Astrocyte (in vitro differentiated cells and primary cell): ENCODE measurements at regions not wholly inside any gene's neighbourhood (a gene's known extent, or its start where the extent isn't known, plus 50 kb on each side); places are given as distances from the start of the nearest gene placed in this dataset.

Experiments
- DNase-seq: peaks from one replicate; pipeline ENCODE4 v3.0.0-alpha.2; 2010; ENCODE audit warnings: low read depth
- FAIRE-seq: peaks from 2 replicates; lab custom pipeline; 2011; peaks lifted over from hg19 to GRCh38; lab: Jason Lieb, UNC
- H2AFZ ChIP-seq: 2 replicates; pipeline ENCODE4 v1.6.0; 2012; ENCODE audit warnings: low read depth, low read length, inconsistent platforms
- H3K27ac ChIP-seq: 2 replicates; pipeline ENCODE4 v1.5.1; 2011; ENCODE audit warnings: low read depth, low read length, inconsistent platforms
- H3K27me3 ChIP-seq: 2 replicates; pipeline ENCODE4 v1.6.0; 2011; ENCODE audit warnings: low read length, inconsistent platforms; ENCODE audit not compliant: insufficient read depth
- H3K36me3 ChIP-seq: 2 replicates; pipeline ENCODE4 v1.5.1; 2011; ENCODE audit warnings: low read length, inconsistent platforms; ENCODE audit not compliant: insufficient read depth
- H3K4me1 ChIP-seq: 2 replicates; pipeline ENCODE4 v1.5.1; 2011; ENCODE audit warnings: low read length, inconsistent platforms; ENCODE audit not compliant: insufficient read depth
- H3K4me2 ChIP-seq: 2 replicates; pipeline ENCODE4 v1.6.0; 2012; ENCODE audit warnings: low read length, inconsistent platforms
- H3K4me3 ChIP-seq: 2 replicates; pipeline ENCODE4 v1.5.1; 2011; ENCODE audit warnings: low read depth, mild to moderate bottlenecking, low read length, inconsistent platforms; ENCODE audit not compliant: insufficient read depth
- H3K79me2 ChIP-seq: 2 replicates; pipeline ENCODE4 v1.6.0; 2012; ENCODE audit warnings: mild to moderate bottlenecking, low read length, inconsistent platforms; ENCODE audit not compliant: insufficient read depth
- H3K9ac ChIP-seq: 2 replicates; pipeline ENCODE4 v1.6.0; 2012; ENCODE audit warnings: mild to moderate bottlenecking, low read length, inconsistent platforms
- H3K9me3 ChIP-seq: 2 replicates; pipeline ENCODE4 v1.5.1; 2012; ENCODE audit warnings: low read depth, mild to moderate bottlenecking, low read length, inconsistent platforms; ENCODE audit not compliant: insufficient read depth
- H4K20me1 ChIP-seq: 2 replicates; pipeline ENCODE4 v1.6.0; 2012; ENCODE audit warnings: low read length, inconsistent platforms; ENCODE audit not compliant: insufficient read depth
- H3K27ac Mint-ChIP-seq: one replicate; pipeline ENCODE4 v1.8.0; 2021; ENCODE audit warnings: mild to moderate bottlenecking, mixed read lengths; ENCODE audit not compliant: unreplicated experiment
- H3K27me3 Mint-ChIP-seq: one replicate; pipeline ENCODE4 v1.8.0; 2021; ENCODE audit warnings: low read depth, mixed read lengths; ENCODE audit not compliant: unreplicated experiment
- H3K36me3 Mint-ChIP-seq: one replicate; pipeline ENCODE4 v1.8.0; 2021; ENCODE audit warnings: low read depth, mixed read lengths; ENCODE audit not compliant: unreplicated experiment
- H3K4me1 Mint-ChIP-seq: one replicate; pipeline ENCODE4 v1.8.0; 2021; ENCODE audit warnings: low read depth, mixed read lengths; ENCODE audit not compliant: unreplicated experiment
- H3K4me3 Mint-ChIP-seq: one replicate; pipeline ENCODE4 v1.8.0; 2021; ENCODE audit warnings: mild to moderate bottlenecking, moderate library complexity, mixed read lengths; ENCODE audit not compliant: unreplicated experiment
- H3K9me3 Mint-ChIP-seq: one replicate; pipeline ENCODE4 v1.8.0; 2021; ENCODE audit warnings: mild to moderate bottlenecking, mixed read lengths; ENCODE audit not compliant: unreplicated experiment
- CTCF ChIP-seq: IDR thresholded peaks from 2 replicates; pipeline ENCODE4 v1.5.1; 2011; ENCODE audit warnings: low read depth, mild to moderate bottlenecking, inconsistent platforms, low read length, moderate library complexity; ENCODE audit not compliant: insufficient read depth
- EZH2 ChIP-seq: IDR thresholded peaks from 2 replicates; pipeline ENCODE4 v1.6.1; 2012; ENCODE audit warnings: mild to moderate bottlenecking, low read length, inconsistent platforms; ENCODE audit not compliant: insufficient read depth

- H3K79me2 ChIP-seq = no peaks in the 10 kb centered on the region
- no peak overlapping the region for H2AFZ ChIP-seq
- H3K4me3 ChIP-seq = no peak overlapping the region
- TF ChIP-seq CTCF (no peak), EZH2 (no peak)
- no peak overlapping the region for H3K4me2 ChIP-seq
- Mint-ChIP-seq H3K9me3 (no peaks in the 10 kb centered on the region), H3K27me3 (peaks cover 49% of the 10 kb centered on the region), H3K4me1 (no peaks in the 10 kb centered on the region), H3K27ac (no peak overlapping the region), H3K4me3 (no peak overlapping the region), H3K36me3 (no peaks in the 10 kb centered on the region)
- no peaks in the 10 kb centered on the region for H3K4me1 ChIP-seq
- DNase-seq (no peak), FAIRE-seq (no peak)
- no peaks in the 10 kb centered on the region for H3K9me3 ChIP-seq
- no peaks in the 10 kb centered on the region for H3K36me3 ChIP-seq
- no peak overlapping the region for H3K9ac ChIP-seq
- H3K27ac ChIP-seq = no peak overlapping the region
- H3K27me3 ChIP-seq = no peaks in the 10 kb centered on the region
- H4K20me1 ChIP-seq = no peaks in the 10 kb centered on the region
These were observed 241.1 kb downstream of the NPHP4 start for GRCh38 chr1:5751163-5751540.

GRCh38 chr1:5750186-5751162, 241.8 kb downstream of the NPHP4 start:
- H4K20me1 ChIP-seq = no peaks in the 10 kb centered on the region
- Mint-ChIP-seq H3K4me3 (no peak overlapping the region), H3K9me3 (no peaks in the 10 kb centered on the region), H3K27ac (no peak overlapping the region), H3K4me1 (no peaks in the 10 kb centered on the region), H3K27me3 (peaks cover 51% of the 10 kb centered on the region), H3K36me3 (no peaks in the 10 kb centered on the region)
- H3K9ac ChIP-seq = no peak overlapping the region
- H3K4me1 ChIP-seq = no peaks in the 10 kb centered on the region
- H3K36me3 ChIP-seq = no peaks in the 10 kb centered on the region
- H3K79me2 ChIP-seq = no peaks in the 10 kb centered on the region
- DNase-seq (no peak), FAIRE-seq (no peak)
- no peaks in the 10 kb centered on the region for H3K9me3 ChIP-seq
- no peak overlapping the region for H3K27ac ChIP-seq
- H3K4me2 ChIP-seq = no peak overlapping the region
- no peak overlapping the region for H3K4me3 ChIP-seq
- no peaks in the 10 kb centered on the region for H3K27me3 ChIP-seq
- TF ChIP-seq CTCF = no peak
- TF ChIP-seq EZH2 = no peak
- H2AFZ ChIP-seq = no peak overlapping the region
